ENCODE measurements at regions not wholly inside any gene's neighbourhood (a gene's known extent, or its start where the extent isn't known, plus 50 kb on each side); places are given as distances from the start of the nearest gene placed in this dataset.

GRCh38 chr5:68380078-68380477 lies 164.5 kb downstream of the PIK3R1 start (continued):
- TF ChIP-seq ETV1 (tag; conservative IDR thresholded peaks at IDR 0.05; ENCODE audit: low read depth) (0 out of 2 replicates have a peak, but pooled peaks have one; percentile 16), ZEB2 (IDR thresholded peaks at IDR 0.05) (no peak), HOXB6 (CRISPR knock-in tag; IDR thresholded peaks at IDR 0.05; ENCODE audit: borderline replicate concordance) (no peak), BRCA1 (IDR thresholded peaks at IDR 0.05) (no peak), BRCA1 (CRISPR knock-in tag; IDR thresholded peaks at IDR 0.05) (no peak), JUN (IDR thresholded peaks at IDR 0.05; ENCODE audit: borderline replicate concordance, low read depth, low read length) (no peak), JUN (CRISPR knock-in tag; IDR thresholded peaks at IDR 0.05; ENCODE audit: borderline replicate concordance) (no peak), U2AF2 (optimal IDR thresholded peaks at IDR 0.05; ENCODE audit: low read depth, low read length) (no peak), ZBTB5 (IDR thresholded peaks at IDR 0.05) (no peak), THRA (IDR thresholded peaks at IDR 0.05) (no peak), ZNF140 (CRISPR knock-in tag; IDR thresholded peaks at IDR 0.05) (no peak), JUND (IDR thresholded peaks at IDR 0.05; ENCODE audit: borderline replicate concordance, low read depth, low read length) (no peak), JUND (tag; IDR thresholded peaks at IDR 0.05; ENCODE audit: borderline replicate concordance, low read depth, low read length) (0 out of 3 replicates have a peak, but pooled peaks have one; percentile 3), CEBPG (CRISPR knock-in tag; IDR thresholded peaks at IDR 0.05) (no peak), CEBPG (tag; conservative IDR thresholded peaks at IDR 0.05 in 1 of 2, IDR thresholded peaks at IDR 0.05 in 1 of 2) (no peak), PKNOX1 (IDR thresholded peaks at IDR 0.05) (no peak), ZFP36 (IDR thresholded peaks at IDR 0.05; ENCODE audit: low read depth, low read length, partially characterized antibody) (no peak), BACH1 (tag; IDR thresholded peaks at IDR 0.05) (no peak), RCOR1 (IDR thresholded peaks at IDR 0.05; ENCODE audit: borderline replicate concordance in 1 of 2, low read depth in 2 of 2, low read length in 2 of 2) (no peak), RBM34 (IDR thresholded peaks at IDR 0.05; ENCODE audit: borderline replicate concordance, insufficient read depth, low read length) (no peak), HNRNPL (IDR thresholded peaks at IDR 0.05; ENCODE audit: low read depth, low read length) (no peak), RBBP5 (IDR thresholded peaks at IDR 0.05; ENCODE audit: borderline replicate concordance, insufficient read depth, low read length, poor library complexity, severe bottlenecking) (no peak), ZNF395 (CRISPR knock-in tag; IDR thresholded peaks at IDR 0.05) (no peak)
- TF ChIP-seq, protein P1, sequence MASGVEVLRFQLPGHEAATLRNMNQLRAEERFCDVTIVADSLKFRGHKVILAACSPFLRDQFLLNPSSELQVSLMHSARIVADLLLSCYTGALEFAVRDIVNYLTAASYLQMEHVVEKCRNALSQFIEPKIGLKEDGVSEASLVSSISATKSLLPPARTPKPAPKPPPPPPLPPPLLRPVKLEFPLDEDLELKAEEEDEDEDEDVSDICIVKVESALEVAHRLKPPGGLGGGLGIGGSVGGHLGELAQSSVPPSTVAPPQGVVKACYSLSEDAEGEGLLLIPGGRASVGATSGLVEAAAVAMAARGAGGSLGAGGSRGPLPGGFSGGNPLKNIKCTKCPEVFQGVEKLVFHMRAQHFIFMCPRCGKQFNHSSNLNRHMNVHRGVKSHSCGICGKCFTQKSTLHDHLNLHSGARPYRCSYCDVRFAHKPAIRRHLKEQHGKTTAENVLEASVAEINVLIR (CRISPR knock-in tag; IDR thresholded peaks at IDR 0.05) = no peak

Measured in K562 (cell line).